HG03521 (cell line): ENCODE measurements at regions not wholly inside any gene's neighbourhood (a gene's known extent, or its start where the extent isn't known, plus 50 kb on each side); places are given as distances from the start of the nearest gene placed in this dataset.

Experiments used
- ATAC-seq: cut with Tn5 transposase; IDR thresholded peaks from one replicate; pipeline ENCODE4 v1.9.1; 2021; ENCODE audit warnings: mild to moderate bottlenecking, moderate library complexity; ENCODE audit not compliant: unreplicated experiment

DNA sequence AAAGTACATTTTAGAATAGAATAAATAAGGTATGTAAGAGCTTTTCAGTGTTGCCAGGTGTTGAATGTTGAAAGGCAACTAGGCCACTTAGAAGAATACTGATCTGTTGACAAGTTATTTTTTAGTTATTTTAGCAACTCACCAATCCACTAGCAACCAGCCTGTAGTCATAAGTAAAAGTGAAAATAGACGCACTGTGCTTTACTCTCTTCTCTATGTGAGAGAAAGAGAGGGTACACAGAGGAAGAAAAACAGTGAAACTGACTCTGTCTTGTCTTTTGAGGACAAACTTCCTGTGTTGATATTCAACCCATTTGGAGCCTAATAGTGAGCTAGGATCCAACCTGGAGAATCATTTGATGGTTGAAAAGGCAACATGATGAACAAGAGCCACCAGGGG is 327.1 kb upstream of the GOLIM4 start:
- no peak for ATAC-seq

DNA sequence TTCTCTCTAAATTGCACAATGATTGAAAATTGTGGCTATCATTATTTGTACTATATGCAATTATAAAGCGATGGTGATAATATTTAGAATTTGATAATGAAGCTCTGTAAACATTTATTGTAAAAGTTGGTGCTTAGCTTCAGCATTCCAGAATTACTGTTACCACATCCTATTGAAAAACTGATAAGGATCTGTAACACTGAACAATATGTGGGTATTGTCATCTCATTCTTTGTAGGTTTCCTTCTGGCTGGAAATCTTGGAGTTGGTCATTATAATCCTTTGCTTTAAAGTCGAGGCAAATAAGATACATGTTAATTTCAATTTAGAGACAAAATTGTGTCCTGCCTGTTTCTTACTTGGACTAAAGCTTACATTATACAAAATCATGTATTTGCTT is 323.4 kb upstream of the GOLIM4 start:
- ATAC-seq: no peak

DNA sequence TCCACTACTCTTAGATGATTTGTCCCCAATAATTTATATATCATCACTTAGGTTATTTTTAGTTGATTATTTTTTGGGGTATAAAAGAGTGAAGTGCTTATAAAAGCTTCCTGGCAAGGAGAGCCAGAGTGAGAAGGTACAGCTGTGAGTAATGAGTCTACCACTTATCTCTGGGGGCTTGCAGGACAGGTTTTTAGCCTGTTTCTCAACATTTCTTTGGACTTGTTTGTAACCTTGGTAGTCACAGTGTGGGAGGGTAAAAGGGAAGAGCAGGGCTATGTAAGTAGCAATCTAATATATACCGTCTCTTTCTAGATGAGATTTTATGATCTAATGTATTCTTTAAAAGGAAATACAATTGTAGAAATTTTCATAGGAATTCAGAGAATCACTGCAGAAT is 321.3 kb upstream of the GOLIM4 start:
- no peak for ATAC-seq

DNA sequence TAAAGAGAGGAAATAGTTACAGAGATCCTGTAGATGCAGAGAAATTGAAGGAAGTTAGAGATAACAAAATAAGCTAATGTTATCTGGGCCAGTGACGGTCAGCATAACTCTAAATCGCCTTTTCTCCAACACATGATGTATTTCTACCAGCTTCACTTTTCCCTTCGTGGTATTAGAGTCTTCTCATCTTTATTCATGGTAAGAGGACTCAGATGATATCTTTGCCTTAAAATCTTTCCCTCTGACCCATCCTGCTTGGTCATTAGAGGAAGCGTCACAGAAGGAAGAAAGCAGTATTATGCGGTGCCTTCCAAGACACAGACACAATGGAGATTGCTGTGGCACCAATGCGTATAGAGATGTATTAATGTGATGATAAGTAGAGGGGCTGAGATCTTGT is 320.7 kb upstream of the GOLIM4 start:
- ATAC-seq: no peak

DNA sequence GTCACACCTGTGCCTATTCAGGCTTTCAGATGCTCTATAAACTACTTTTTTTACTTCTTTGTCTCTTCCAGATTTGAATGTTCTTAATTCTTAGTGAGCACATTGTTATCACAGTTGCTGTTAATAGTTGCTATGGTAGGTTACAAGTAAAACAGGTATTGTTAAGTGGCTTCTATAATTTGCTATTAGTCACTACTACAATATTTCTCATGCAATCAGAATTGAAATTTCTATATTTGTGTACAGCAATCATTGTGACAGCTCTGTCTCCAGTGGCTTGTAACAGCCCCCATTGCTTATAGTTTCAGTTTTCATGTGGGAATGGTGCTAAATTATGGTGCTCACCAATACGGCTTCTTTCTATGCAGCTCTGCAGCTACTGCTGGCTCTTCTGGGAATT is 318.4 kb upstream of the GOLIM4 start:
- ATAC-seq: no peak

DNA sequence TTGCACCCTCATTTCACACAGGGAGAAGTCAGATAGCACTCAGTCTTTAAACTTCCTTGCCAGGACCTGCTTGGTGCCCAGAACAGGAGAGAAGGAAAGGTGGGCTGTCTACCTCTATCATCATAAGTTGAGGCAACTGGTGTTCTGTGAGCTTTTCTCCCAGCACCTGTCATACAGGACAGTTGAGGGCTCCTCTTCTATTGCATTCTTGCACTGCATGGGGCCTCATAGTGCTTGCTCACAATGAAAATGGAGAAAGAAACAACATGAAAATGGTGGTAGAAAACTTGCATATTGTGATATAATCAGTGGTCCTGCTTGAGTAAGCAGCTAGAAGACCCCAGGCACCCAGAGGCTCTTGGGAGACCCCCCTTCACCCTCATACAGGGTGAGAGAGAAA is 311.7 kb upstream of the GOLIM4 start:
- ATAC-seq: no peak

DNA sequence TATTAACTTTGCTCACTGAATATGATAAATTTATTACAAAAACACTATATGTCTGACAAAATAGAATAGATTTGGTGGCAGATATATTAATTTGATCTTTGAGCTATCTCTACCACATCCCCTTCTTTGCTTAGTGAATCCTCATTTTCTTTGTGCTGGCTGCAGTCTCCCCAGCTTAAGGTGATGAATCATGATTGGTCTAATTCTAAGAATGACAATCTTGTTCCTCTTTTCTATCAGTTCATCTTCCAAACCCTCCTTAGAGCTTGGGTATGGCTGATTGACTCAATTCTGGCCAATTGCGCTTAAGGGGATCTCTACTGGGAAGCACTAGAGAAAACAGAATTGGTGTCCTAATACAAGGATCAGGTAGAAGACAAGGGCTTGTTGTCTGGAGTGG is 309.6 kb upstream of the GOLIM4 start:
- ATAC-seq: no peak

DNA sequence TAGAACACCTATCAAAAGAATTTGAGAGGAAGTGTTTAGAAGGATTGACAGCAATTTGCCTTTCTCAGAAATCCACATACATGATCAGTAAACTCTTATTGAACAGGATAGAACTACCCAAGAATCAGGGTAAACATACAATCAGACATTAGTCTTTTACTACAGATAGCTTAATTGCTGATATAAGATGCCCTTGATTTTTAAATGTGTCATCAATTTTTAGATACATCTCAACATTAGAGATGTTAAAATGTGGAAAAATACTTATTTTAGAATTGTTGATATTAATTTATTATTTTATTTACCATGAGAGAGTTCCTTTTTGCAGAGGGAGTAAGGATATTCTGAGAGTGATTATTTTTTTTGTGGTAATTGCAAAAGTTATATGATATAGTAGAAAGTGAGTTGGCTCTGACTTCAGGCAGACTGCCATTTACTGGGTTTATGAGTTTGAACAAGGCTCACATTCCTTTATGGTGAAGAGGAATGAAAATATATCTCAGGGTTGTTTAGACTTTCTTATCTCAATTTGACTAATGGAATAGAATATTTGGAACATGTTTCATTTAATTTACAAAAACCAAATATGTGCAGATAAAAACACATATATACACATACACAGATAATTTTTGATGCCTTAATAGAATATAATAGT is 302.8 kb upstream of the GOLIM4 start:
- ATAC-seq: no peak

DNA sequence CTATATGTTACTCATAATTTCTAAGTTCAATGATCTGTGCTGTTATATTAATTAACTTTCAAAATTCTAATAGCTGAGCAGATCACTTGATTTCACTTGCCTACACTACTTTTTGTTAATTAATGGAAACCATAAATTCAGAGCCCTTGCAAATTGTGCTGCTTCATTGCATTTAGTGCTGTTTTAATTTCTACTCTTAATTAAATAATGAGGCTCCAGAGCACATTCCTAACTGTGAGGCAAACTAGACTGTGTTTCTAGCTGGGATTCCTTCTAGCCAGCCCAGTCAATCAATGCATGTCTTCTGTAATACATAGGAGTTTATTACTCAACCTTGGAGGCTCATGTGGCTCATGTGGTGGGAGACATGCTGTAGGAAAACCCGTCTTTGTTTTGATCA is 301.1 kb upstream of the GOLIM4 start:
- no peak for ATAC-seq

DNA sequence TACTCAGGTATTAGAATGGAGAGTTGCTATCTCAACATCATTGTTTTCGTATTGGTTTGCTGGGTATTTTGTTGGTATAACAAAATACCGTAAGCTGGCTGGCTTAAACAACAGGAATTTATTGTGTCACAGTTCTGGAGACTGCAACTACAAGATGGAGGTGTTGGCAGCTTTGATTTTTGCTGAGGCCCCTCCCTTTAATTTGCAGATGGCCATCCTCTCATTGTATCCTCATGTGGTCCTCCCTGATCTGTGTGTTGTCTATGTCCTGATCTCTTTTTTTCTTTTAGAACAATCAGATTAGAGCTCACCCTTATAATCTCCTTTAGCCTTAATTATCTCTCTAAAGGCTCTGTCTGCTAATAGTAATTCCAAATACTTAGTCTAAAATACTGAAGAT is 299.8 kb upstream of the GOLIM4 start:
- no peak for ATAC-seq

DNA sequence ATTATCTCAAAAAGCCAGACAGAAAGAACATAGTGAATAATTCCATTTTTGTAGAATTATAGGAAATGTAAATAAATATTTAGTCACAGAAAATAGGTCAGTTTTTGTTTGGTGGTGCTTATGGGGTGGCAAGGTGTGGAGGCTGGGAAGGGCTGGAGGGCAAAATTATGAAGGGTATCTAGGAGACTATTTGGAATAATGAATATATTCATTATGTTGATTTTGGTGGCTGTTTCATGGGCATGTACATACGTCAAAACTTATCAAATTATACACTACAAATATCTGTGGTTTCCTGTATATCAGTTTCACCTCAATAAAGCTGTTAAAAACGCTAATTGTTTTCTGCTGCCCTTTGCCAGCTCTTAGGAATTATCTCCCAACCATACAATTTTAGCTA is 298.7 kb upstream of the GOLIM4 start:
- no peak for ATAC-seq

DNA sequence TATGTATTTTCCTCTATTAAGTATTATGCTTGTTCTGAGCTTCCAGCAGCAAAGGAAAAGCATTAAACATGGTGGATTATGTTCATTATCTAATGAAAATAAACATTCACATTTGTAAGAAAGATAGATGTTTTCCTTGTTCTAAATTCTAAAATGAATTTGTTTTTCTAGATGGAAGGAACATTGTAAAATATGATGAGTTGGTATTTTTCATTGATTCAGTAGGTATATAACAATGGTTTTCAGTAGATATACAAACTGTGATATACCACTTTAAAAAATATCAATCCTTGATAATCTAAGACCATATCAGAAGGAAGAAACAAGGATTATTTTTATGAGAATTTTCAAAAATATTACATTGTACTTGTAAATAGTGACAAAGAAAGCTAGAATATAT is 290.6 kb upstream of the GOLIM4 start:
- ATAC-seq: no peak

DNA sequence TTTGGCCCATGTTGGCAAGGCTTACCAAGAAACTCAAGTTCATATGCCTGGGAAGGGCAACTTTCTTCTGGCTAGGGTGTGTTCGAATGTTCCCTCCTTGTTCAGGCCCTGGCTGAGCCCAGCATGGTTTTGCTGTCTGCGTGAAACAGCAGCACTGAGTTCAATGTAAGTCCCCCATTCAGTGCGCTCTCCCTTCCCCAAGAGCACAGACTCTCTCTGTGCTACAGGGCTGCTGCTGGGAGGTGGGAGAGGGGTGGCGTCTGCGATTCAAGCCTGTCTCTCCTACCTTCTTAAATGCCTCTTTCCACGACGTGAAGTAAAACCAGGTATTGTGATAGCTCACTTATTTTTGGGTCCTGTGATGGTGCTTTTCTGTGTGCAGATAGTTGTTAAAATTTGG is 289.3 kb upstream of the GOLIM4 start:
- no peak for ATAC-seq

DNA sequence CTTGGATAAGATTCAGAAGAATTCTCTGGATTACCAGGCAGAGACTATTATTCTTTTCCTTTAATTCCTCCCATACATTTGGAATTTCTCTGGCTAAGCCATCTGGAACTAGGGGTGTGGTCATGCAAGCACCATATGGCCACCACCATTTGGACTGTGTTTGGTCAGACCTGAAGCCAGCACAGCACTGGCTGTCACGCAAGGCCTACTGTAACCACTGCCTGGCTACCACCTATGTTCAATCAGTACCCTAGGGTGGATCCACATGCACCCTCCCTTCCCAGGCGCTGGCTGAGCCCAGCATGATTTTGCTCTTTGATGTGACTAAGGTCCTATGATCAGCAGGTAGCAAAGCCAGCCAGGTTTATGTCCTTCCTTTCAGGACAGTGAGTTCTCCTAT is 287.8 kb upstream of the GOLIM4 start:
- ATAC-seq: no peak

DNA sequence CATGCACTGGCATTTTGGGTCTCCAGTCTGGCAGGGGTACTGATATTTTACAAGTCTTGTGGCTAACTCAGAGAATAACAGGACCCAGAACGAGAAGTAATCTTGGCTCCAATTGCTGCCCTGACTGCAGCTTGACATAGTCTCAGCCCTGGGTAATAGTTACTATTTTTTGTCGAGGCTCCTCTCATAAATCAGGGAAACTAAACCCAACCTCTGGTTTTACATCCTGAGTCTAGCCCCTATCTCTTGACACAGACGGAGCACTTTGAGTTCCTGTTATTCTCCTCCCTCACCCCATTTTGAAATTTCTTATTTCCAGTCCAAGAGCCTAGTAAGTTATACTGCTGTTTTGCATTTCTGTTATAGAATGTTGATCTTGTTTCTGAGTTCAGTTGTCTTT is 276.1 kb upstream of the GOLIM4 start:
- no peak for ATAC-seq

DNA sequence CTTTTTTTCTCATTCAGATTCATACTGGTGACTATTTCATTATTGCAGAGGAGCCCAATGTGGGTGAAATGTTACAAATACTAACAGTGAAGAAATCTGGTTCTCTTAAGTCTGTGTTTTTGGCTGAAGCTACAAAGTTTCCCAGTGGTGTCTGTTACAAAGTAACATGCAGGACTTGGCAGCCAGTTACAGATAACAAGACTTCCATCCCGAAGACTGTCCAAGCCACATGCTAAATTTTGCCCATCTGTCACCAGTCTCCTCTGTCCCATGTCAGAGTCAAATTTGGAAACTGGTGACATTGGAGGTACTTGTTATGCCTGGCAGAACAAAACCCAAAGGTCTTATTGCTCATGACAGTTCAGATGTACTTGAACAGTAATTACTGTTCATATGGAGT is 269.2 kb upstream of the GOLIM4 start:
- no peak for ATAC-seq

DNA sequence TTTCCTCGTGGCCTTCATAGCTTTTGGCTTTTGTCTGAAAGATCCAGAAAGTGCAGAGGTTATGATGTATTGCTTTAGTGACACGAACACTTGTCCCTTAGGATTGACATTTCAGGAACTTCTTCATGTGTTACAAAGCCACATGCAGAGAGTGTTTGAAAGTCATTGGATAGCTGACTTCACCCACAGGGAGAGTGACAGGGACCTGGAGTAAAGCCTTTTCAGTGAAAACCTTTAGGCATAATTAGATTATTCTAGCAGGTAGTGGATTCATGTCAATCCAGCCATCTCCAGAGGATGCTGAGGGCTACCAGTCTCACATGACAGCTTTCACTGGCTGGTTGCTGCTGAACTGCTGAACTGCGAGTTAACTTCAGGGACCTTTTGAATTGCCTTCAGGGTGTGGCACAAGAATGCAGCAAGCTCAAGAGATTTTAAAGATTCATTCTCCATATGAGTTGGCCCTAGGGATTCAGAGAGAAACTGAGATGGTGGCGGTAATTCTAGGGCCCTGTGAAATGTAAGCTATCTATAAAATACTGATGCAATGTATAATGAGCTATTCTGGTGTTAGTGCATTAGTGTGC is 267.0 kb upstream of the GOLIM4 start:
- ATAC-seq: no peak

DNA sequence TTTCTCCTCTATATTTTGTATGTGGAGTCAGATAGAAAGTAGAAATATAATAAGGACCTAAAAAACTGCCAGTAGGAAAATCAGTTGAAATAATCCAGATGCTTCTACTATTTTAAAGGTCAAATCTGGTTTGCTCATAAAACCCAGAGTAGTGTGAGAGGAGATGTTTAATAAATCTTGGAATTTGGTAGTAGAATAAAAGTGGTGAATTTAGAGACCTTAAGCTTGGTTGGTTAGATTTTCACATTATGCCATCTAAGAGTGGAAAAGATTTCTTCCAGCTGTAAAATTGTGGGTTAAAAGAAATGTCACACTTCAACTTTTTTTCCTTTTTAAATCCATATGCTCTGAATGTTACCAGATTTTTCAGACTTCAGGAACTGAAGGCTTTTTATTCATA is 266.4 kb upstream of the GOLIM4 start:
- no peak for ATAC-seq

DNA sequence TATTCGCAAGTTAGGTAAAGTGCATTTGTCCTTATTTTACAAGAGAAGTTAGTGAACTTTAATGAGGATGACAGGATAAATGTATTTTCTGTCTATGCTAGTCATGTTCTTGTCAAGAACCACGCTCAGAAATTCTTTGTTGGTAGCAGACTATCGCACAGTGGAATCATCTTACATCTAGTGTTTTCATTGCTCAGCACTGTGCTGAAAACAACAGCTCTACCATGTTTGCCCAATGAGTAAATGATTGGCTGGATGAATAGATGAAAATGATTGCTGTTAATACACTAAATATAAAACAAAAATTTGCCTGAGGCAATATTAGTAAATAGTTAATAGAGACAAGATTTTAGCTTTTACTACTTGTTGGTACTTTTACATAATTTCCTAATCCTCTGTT is 265.3 kb upstream of the GOLIM4 start:
- ATAC-seq: no peak

DNA sequence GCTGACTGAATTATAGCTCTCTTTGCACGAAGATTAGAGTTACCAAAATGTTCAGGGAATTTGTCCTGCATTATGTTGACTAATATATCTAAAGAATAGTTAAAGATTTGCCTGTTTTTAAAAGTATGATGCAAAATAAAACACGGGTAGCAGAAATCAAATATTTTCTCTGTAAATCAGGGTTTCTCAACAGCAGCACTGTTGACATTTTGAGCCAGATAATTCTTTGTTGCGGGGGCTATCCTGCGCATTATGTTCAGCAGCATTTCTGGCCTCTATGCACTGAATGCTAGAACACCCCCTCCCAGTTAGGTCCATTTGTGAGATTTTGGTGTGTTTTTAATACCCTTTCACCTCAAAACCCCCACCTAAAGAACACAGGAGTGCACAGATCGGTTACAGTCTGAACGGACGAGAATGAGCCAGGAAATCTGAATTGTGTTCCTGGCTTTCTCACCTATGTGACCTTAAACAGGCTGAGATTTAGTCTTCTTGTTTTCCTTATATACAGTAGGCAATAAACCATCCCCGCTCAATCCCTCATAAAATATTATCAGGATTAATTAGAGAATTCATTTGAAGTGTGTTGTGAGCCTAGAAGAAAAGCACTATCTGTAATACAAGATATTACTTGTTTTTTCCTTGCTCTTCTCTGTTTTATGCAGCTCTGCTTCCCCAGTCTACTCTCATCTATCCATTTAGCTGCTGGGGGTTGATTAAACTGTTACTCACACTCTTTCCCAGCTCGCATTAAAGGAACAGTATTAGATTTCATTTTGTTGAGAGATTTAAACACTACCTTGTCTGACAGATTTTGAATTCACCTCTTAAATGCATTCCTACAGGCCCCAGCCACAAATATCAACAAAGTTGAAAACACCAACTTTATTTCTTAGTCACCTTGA is 247.5 kb upstream of the GOLIM4 start:
- ATAC-seq: no peak

DNA sequence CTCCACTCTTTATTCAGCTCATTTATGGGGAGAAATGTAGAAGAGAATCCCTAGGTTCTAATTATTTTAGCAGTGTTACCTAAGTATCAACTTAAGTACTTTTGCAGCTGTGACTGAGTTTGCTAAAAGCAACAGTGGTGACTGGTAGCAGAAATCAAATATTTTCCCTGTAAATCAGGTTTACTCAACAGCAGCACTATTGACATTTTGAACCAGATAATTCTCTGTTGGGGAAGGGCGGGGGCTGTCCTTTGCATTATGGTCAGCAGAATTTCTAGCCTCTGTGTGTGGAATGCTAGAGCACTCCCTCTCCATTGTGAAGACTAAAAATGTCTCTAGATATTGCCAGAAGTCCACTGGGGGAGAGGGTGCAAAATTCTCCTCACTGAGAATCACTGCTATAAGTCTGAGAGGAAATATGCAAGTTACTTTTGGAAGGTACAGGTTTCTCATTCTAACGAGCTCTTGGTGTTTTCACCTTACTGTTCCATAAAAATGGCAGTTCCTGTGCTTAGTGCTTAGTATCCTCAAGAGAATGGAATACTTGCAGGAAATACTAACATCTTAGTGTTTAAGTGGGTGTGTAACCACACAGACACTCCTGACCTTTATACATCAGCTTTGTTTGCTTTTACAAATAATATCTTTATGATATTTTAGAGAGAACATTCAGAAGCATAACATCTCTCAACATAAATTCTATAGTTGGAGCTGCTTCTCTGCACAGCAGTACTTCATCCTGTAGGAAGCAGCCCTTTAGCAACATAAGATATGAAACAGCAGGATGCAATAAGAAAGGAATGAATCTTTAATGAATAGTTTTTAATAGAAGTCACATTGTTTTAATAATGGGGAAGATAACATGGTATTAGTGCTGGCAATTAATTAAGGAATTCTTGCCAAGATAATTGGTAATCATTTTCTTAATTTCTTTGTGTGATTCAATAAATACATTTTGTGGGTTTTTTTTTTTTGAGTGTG is 246.5 kb upstream of the GOLIM4 start:
- no peak for ATAC-seq
